NCI-H146 treated with DMSO at 0.1 percent for 48 hours (cell line): ENCODE measurements at regions not wholly inside any gene's neighbourhood (a gene's known extent, or its start where the extent isn't known, plus 50 kb on each side); places are given as distances from the start of the nearest gene placed in this dataset.

Experiments
- DNase-seq: peaks from one replicate; lab custom pipeline; 2025; ENCODE audit not compliant: unreplicated experiment; lab: John Stamatoyannopoulos, UW

- no peak for DNase-seq
Measured at GRCh38 chr4:24248674-24249630, 335.4 kb downstream of the DHX15 start.

DNA sequence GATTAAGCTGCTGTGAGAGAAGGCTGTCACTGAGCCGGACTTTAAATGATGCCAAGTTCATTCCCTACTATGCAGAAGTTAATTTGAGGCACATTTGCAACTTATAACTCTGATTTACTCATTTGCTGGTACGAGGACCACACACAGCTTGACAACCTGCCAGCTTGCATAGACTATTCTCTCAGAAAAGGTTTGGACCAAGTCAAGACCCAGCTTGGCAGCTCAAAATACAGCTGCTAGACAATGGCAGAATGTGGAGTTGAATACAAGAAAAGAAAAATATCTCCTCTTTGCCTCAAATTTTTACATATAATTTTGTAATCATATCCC, 338.9 kb downstream of the DHX15 start:
- no peak for DNase-seq

DNA sequence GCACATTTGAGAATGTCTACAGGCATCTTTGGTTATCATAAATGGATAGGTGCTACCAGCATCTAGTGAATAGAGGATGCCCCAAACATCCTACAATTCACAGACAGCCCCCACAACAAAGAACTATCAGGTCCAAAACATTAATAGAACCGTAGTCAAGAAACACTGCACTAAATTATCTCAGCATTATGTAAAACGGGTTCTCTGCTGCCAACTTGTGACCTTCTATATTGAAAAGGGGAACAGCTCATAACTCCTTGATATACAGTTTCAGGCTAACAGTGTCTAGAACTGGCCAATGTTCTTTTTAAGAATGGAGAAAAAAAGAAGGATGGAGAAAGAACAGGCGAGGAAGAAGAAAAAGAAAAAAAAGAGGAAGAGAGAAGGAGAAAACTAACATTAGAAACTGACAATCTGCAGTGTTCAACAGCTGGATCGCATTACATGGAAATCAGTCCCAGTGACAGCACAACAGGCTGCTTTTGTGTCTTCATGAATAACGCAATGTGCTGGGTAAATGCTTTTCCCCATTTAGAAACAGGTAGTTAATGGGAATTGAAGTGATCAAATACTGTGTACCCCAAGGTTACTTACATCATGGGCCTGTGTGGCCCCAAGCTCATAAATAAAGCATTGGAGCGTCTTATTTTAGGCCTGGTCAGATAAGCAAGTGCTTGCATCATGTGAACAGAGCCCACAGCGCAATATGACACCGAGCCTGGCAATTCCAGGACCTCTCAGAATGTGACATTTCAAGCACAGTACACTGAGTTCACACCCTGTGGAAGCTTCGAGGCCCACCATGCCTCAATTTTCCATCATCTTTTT, 339.5 kb downstream of the DHX15 start:
- DNase-seq, result no peak

DNA sequence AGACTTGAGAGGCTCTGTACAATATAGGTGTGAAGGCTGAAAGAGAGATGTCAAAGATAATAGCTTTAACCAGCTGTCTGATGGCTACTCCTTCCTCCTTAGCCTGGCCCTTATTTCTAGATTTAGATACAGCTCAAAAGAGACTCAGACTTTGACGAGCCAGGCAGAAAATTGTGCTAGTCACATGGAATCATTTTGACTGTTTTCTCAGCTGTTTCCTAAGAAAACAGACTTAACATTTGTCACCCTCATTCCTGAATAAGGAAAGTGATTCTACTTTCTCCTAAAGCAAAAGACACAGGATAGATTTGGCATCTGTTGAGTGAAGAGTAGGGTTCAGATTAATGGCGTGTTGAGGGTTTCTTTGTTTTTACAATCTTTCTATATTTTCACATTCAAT, 340.7 kb downstream of the DHX15 start:
- DNase-seq, result no peak

GRCh38 chr4:24241511-24241910, 342.8 kb downstream of the DHX15 start:
- no peak for DNase-seq

GRCh38 chr4:24240655-24241054, 343.7 kb downstream of the DHX15 start:
- no peak for DNase-seq

DNA sequence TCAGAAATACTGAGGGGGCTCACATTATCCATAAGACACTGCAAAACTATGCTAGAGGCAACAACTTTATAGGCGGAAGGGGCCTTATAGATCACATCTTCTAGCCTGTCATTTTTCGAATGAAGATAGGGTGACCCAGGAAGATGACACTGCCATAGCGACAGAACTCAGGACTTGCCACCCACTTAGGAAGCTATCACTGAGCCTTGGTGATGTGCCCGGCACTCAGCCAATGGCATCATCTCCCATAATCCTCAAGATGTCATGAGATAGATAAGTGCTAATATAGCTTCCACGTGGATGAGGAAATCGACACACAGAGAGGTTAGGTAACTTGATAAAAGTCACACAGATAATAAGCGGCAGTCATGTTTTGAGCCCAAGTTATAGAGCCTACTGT, 346.6 kb downstream of the DHX15 start:
- no peak for DNase-seq

DNA sequence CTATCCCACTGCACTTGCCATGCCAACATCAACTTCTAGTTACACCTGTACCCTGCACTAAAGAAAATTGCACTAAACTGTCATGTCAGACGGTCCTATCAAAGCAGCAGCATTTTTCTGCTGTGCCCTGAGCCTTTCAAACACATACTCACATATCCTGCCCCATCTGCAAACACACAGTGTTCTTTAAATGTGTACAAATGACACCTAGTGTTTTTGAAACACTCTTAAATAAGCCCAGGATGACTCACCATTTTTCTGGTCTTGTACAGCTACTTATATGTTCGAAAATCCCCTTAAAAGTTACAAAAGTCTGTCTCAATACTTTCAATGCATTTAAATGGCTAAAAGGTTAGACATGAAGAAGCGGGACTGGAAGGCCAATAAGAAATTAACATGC, 346.7 kb upstream of the PPARGC1A start:
- DNase-seq, result no peak

DNA sequence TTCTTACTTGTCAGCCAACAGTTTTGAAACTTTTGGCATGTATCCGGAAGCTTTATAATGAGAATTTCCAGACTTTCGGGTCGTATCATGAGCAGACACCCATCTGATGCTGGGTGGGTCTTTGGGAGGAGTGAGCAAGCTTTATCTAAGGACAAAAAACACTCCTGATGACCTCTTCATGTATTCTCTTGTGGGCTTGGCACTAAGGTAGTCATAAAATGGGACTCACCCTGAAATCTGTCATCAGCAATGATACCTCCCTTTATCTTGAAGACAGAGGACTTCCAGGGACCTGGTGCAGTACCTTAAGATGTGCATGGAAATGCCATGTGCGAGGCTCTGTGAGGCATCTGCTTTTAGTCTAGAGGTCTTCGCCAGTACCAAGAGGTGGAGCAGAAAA, 346.3 kb upstream of the PPARGC1A start:
- DNase-seq, result no peak

DNA sequence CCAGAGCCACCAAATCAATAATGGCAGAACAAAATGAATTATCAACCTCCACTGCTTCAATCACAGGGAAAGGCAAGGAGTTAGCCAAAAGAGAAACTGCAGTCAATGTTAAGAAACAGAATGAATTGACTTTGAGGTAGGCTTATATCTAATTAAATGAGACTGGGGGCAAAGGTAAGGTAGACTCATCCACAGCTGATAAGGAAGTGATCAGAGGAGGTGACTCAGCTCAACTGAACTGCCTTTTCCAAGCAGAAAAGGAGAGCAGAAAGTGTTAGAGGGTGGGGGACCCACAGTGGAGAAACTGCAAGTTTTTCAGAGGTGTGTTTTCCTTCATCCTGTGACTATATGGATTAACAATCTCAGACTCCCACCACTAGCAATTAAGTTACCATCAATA, 345.8 kb upstream of the PPARGC1A start:
- DNase-seq, result no peak

GRCh38 chr4:24234288-24234848, 344.5 kb upstream of the PPARGC1A start:
- no peak for DNase-seq

DNA sequence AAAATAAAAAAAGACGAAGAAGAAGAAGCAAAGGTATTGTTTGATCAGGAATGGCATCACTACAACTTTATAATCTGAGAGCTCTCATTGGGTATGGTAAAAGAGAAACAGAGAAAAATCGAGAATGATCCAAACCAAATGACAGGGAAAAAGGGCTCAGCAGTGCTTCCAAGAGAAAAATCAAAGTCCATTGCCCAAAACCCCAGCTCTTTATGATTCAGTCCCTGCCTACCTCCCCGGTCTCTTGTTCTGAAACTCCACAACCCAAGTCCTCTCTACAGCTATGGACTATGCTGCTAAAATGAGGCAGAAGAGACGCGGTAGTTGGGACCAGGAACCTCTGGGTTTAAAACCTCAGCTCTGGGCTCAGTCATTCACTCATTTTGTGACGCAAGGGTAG, 341.1 kb upstream of the PPARGC1A start:
- no peak for DNase-seq

GRCh38 chr4:24229978-24230377, 340.1 kb upstream of the PPARGC1A start:
- no peak for DNase-seq

DNA sequence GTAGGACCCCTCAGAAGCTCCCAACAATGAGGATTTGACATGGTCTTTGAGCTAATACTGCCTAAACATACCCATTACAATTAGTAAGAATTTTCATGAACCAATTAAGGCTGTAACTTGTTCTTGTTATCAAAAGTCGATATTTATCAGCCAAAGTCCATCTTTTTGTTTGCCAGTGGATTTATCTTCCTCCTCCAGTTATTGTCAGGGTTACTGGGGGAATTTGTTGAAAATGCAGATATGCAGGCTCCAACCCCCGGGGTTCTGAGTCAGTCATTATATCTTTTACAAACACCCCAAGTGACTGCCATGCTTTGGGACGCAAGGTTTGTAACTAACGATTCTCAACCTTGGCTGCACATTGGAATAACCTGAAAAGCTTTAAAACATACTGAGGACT, 338.8 kb upstream of the PPARGC1A start:
- no peak for DNase-seq

DNA sequence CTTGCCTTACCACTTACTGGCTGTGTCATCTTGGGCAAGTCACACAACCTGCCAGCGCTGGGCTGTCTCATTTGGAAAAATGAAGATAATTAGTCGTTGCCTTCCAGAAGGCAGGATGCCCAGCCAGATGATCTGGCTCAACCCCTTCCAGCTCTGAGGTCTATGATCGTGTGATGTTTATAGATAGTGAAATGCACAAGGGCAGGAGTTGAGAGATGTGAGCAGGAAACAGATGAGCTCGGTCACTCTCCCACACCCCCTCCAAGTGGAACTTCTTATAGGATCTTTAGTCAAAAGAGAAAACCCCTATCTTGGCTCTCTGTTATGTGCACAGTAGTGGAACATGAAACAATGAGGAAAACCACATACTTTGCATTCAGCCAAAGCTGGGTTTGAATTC, 336.8 kb upstream of the PPARGC1A start:
- no peak for DNase-seq

- DNase-seq, result no peak
Measured at GRCh38 chr4:24226023-24226422, 336.2 kb upstream of the PPARGC1A start.

- DNase-seq, result no peak
Measured at GRCh38 chr4:24224446-24224845, 334.6 kb upstream of the PPARGC1A start.

GRCh38 chr4:24219209-24219608, 329.4 kb upstream of the PPARGC1A start:
- no peak for DNase-seq

GRCh38 chr4:24218566-24218965, 328.7 kb upstream of the PPARGC1A start:
- DNase-seq, result no peak

DNA sequence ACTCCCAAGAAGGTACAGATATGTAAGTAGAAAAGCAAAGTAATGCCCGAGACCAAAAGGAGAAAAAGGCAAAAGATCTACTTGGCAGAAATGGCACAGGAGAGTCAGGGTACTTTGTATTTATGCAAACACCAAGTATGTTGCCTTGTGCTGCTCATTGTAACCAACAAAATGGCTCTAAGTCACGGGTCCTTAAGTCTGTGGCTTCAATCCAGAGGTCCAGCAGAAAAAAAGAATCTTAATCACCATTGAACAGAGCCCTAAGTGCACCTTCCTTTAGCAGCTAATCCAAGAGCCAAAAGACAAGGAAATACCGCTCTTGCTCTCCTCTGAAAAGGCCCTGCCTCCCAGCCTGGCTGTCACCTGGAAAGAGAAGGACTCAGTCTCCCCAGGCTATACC, 324.9 kb upstream of the PPARGC1A start:
- no peak for DNase-seq

DNA sequence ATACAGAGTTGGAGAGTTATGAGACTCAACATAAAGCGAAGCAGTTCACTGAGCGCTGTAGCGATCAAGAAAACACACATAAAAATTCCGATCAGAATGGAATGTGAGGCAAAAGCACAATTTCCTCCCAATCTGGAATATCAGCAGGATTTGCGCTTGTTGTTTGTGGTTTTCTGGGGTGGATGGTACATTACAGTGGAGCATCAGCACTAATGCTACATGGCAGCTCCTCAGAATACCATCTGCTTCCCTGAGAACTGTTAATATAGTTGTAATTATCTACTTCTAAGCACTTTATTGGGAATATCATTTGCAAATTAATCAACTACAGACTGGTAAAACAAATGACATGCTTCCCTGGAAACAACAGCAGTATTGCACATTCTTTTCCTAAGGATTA, 324.1 kb upstream of the PPARGC1A start:
- no peak for DNase-seq

DNA sequence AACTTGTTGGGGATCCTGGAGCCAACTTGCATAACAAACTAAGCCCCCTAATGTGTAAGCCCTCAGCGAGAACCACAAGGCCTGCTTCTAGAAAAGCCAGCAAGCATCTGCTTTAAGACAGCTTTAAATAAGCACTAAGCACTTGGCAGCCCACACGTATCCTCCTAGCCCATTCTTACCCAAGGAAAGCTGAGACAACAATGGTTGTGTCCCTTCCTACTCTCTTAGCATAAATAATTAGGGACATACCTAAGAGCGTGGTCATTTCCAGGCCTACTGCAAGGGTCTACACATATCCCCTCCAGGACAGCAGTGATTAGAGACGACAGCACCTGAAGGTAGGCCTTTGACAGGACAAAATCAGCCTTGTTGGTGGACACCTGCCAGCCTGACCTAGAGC, 322.8 kb upstream of the PPARGC1A start:
- no peak for DNase-seq
